ENCODE measurements at regions not wholly inside any gene's neighbourhood (a gene's known extent, or its start where the extent isn't known, plus 50 kb on each side); places are given as distances from the start of the nearest gene placed in this dataset.

GRCh38 chr5:141780952-141781781 lies 97.0 kb downstream of the PCDH1 start:
- no peak for DNase-seq (ENCODE audit: low read depth)

GRCh38 chr5:141780240-141780951 lies 97.8 kb downstream of the PCDH1 start:
- Histone ChIP-seq H3K27me3 (ENCODE audit: control insufficient read depth, insufficient read depth, low read length) (no peaks in the 10 kb centered on the region), H3K4me3 (ENCODE audit: low read depth, low read length) (no peak overlapping the region), H3K36me3 (ENCODE audit: control insufficient read depth, insufficient read depth, low read length) (no peaks in the 10 kb centered on the region)
- no peak for DNase-seq (ENCODE audit: low read depth)
- TF ChIP-seq CTCF (IDR thresholded peaks at IDR 0.05; ENCODE audit: insufficient read depth, low read length, poor library complexity, severe bottlenecking) = no peak

More at GRCh38 chr5:141780952-141781781, 97.0 kb downstream of the PCDH1 start:
- no peaks in the 10 kb centered on the region for H3K36me3 ChIP-seq (ENCODE audit: control insufficient read depth, insufficient read depth, low read length)
- no peak for TF ChIP-seq CTCF (IDR thresholded peaks at IDR 0.05; ENCODE audit: insufficient read depth, low read length, poor library complexity, severe bottlenecking)
- H3K27me3 ChIP-seq (ENCODE audit: control insufficient read depth, insufficient read depth, low read length) = no peaks in the 10 kb centered on the region
- H3K4me3 ChIP-seq (ENCODE audit: low read depth, low read length) = no peak overlapping the region

- no peak for TF ChIP-seq CTCF (IDR thresholded peaks at IDR 0.05; ENCODE audit: insufficient read depth, low read length, poor library complexity, severe bottlenecking)
- no peaks in the 10 kb centered on the region for H3K36me3 ChIP-seq (ENCODE audit: control insufficient read depth, insufficient read depth, low read length)
- no peak overlapping the region for H3K4me3 ChIP-seq (ENCODE audit: low read depth, low read length)
- H3K27me3 ChIP-seq (ENCODE audit: control insufficient read depth, insufficient read depth, low read length) = no peaks in the 10 kb centered on the region
- peak; percentile 37 for DNase-seq (ENCODE audit: low read depth)
These were observed 97.5 kb upstream of the ARAP3 start for GRCh38 chr5:141779503-141779973.

DNA sequence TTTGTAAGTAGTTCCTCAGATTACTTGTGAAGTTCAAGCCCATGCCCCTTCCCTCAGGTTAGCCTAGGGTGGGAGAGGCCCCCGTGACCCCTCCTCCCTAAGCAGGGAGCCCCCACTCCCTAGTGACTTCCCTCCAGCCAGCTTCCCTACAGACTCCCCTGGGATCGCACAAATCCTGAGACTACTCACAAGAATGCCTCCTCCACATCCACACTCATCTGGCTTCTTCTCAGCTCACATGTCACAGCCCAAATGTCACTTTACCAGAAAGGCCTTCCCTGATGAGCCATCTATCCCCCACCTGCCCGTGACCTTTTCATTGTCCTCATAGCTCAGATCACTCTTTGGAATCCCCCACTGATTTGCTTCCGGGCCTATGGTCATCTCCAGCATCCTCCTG lies 96.7 kb upstream of the ARAP3 start:
- TF ChIP-seq CTCF (IDR thresholded peaks at IDR 0.05; ENCODE audit: insufficient read depth, low read length, poor library complexity, severe bottlenecking) = no peak
- H3K36me3 ChIP-seq (ENCODE audit: control insufficient read depth, insufficient read depth, low read length) = no peaks in the 10 kb centered on the region
- H3K4me3 ChIP-seq (ENCODE audit: low read depth, low read length) = no peak overlapping the region
- H3K27me3 ChIP-seq (ENCODE audit: control insufficient read depth, insufficient read depth, low read length) = peaks cover 3% of the 10 kb centered on the region
- DNase-seq (ENCODE audit: low read depth) = no peak

GRCh38 chr5:141778206-141778605 lies 96.2 kb upstream of the ARAP3 start:
- TF ChIP-seq CTCF (IDR thresholded peaks at IDR 0.05; ENCODE audit: insufficient read depth, low read length, poor library complexity, severe bottlenecking) = no peak
- DNase-seq (ENCODE audit: low read depth) = peak; percentile 91
- no peaks in the 10 kb centered on the region for H3K36me3 ChIP-seq (ENCODE audit: control insufficient read depth, insufficient read depth, low read length)
- H3K4me3 ChIP-seq (ENCODE audit: low read depth, low read length) = no peak overlapping the region
- peaks cover 4% of the 10 kb centered on the region for H3K27me3 ChIP-seq (ENCODE audit: control insufficient read depth, insufficient read depth, low read length)
